GM23338 (cell line): ENCODE measurements at regions not wholly inside any gene's neighbourhood (a gene's known extent, or its start where the extent isn't known, plus 50 kb on each side); places are given as distances from the start of the nearest gene placed in this dataset.
"Not testable (repeated sequence)": the region's sequence is repeated elsewhere in the genome, so short reads cannot be mapped to it uniquely, and the experiment has no call there.

Experiments
- ATAC-seq: fragments of 200-7000 bp; cut with Tn5 transposase; 3 replicates; pipeline ENCODE4 v1.9.1; 2020
- DNase-seq: peaks from one replicate; pipeline ENCODE4 v3.0.0-alpha.2; 2015; ENCODE audit warnings: low spot score
- H2AFZ ChIP-seq: fragments of 200-600 bp; sonication (generic); 2 replicates; pipeline ENCODE4 v1.8.0; 2016; ENCODE audit warnings: antibody characterized with exemption, mild to moderate bottlenecking, moderate library complexity
- H3F3A ChIP-seq: fragments of 200-600 bp; sonication (generic); replicated peaks from 2 replicates; pipeline ENCODE4 v1.8.0; 2017; ENCODE audit warnings: antibody characterized with exemption, mixed run types, low read depth
- H3K27ac ChIP-seq: fragments of 200-600 bp; sonication (generic); 2 replicates; pipeline ENCODE4 v1.6.1; 2016; ENCODE audit warnings: low read depth
- H3K27me3 ChIP-seq: fragments of 200-600 bp; sonication (generic); 2 replicates; pipeline ENCODE4 v1.8.0; 2016; ENCODE audit warnings: mild to moderate bottlenecking, mixed run types, moderate library complexity; ENCODE audit not compliant: insufficient read depth
- H3K36me3 ChIP-seq: fragments of 200-600 bp; sonication (generic); 2 replicates; pipeline ENCODE4 v1.8.0; 2016; ENCODE audit warnings: mild to moderate bottlenecking; ENCODE audit not compliant: insufficient read depth
- H3K4me1 ChIP-seq: fragments of 200-600 bp; sonication (generic); 2 replicates; pipeline ENCODE4 v1.8.0; 2016; ENCODE audit warnings: mild to moderate bottlenecking, moderate library complexity; ENCODE audit not compliant: insufficient read depth
- H3K4me2 ChIP-seq: fragments of 200-600 bp; sonication (generic); 2 replicates; pipeline ENCODE4 v1.7.1; 2017; ENCODE audit warnings: mixed run types
- H3K4me3 ChIP-seq: fragments of 200-600 bp; sonication (generic); 2 replicates; pipeline ENCODE4 v1.6.1; 2016; ENCODE audit warnings: mixed run types
- H3K79me2 ChIP-seq: fragments of 200-600 bp; sonication (generic); replicated peaks from 2 replicates; pipeline ENCODE4 v1.8.0; 2017; ENCODE audit warnings: mild to moderate bottlenecking; ENCODE audit not compliant: insufficient read depth
- H3K9me2 ChIP-seq: fragments of 200-600 bp; sonication (generic); 2 replicates; pipeline ENCODE4 v1.8.0; 2017; ENCODE audit not compliant: insufficient read depth
- H4K20me1 ChIP-seq: fragments of 200-600 bp; sonication (generic); replicated peaks from 2 replicates; pipeline ENCODE4 v1.8.0; 2017; ENCODE audit warnings: mild to moderate bottlenecking; ENCODE audit not compliant: insufficient read depth
- H3K27ac Mint-ChIP-seq: 2 replicates; pipeline ENCODE4 v1.8.0; 2020; ENCODE audit warnings: inconsistent platforms, mild to moderate bottlenecking, moderate library complexity, mixed read lengths
- H3K27me3 Mint-ChIP-seq: 3 replicates; pipeline ENCODE4 v1.8.0; 2022; ENCODE audit warnings: low read depth, mild to moderate bottlenecking, moderate library complexity, mixed read lengths, inconsistent platforms; ENCODE audit not compliant: insufficient read depth, poor library complexity
- H3K36me3 Mint-ChIP-seq: 3 replicates; pipeline ENCODE4 v1.8.0; 2021; ENCODE audit warnings: low read depth, mild to moderate bottlenecking, inconsistent platforms, moderate library complexity, mixed read lengths
- H3K4me1 Mint-ChIP-seq: 3 replicates; pipeline ENCODE4 v1.8.0; 2020; ENCODE audit warnings: mild to moderate bottlenecking, inconsistent platforms, mixed read lengths
- H3K4me3 Mint-ChIP-seq: 3 replicates; pipeline ENCODE4 v1.8.0; 2021; ENCODE audit warnings: moderate library complexity, mild to moderate bottlenecking, inconsistent platforms, mixed read lengths
- H3K9me3 Mint-ChIP-seq: 3 replicates; pipeline ENCODE4 v1.8.0; 2020; ENCODE audit warnings: moderate library complexity, mild to moderate bottlenecking, inconsistent platforms, mixed read lengths
- CREB1 ChIP-seq: fragments of 250-450 bp; sonication (Bioruptor Pico); IDR thresholded peaks from 2 replicates; pipeline ENCODE4 v1.5.0; 2020; ENCODE audit warnings: low read depth, mild to moderate bottlenecking, moderate library complexity
- EZH2 ChIP-seq: fragments of 200-600 bp; sonication (generic); IDR thresholded peaks from one replicate; pipeline ENCODE4 v1.8.0; 2017; ENCODE audit warnings: antibody characterized with exemption, mild to moderate bottlenecking, low read depth; ENCODE audit not compliant: unreplicated experiment
- EZH2phosphoT487 ChIP-seq: fragments of 200-600 bp; sonication (generic); IDR thresholded peaks from one replicate; pipeline ENCODE4 v1.8.1; 2018; ENCODE audit warnings: antibody characterized with exemption; ENCODE audit not compliant: unreplicated experiment
- JUNB ChIP-seq: IDR thresholded peaks from one replicate; pipeline ENCODE4 v1.6.1; 2016; ENCODE audit warnings: antibody characterized with exemption; ENCODE audit not compliant: unreplicated experiment
- NANOG ChIP-seq: IDR thresholded peaks from 2 replicates; pipeline ENCODE4 v1.6.1; 2016; ENCODE audit warnings: antibody characterized with exemption, borderline replicate concordance
- POLR2AphosphoS5 ChIP-seq: IDR thresholded peaks from 2 replicates; pipeline ENCODE4 v1.6.1; 2016; ENCODE audit warnings: antibody characterized with exemption, low read depth
- REST ChIP-seq: IDR thresholded peaks from one replicate; pipeline ENCODE4 v1.6.1; 2018; ENCODE audit warnings: antibody characterized with exemption; ENCODE audit not compliant: unreplicated experiment
- STAT1 ChIP-seq: IDR thresholded peaks from one replicate; pipeline ENCODE4 v1.6.1; 2016; ENCODE audit warnings: antibody characterized with exemption; ENCODE audit not compliant: unreplicated experiment
- ZNF331 ChIP-seq: fragments of 250-450 bp; sonication (Bioruptor Pico); IDR thresholded peaks from 2 replicates; pipeline ENCODE4 v1.5.0; 2020; ENCODE audit warnings: low read depth, mild to moderate bottlenecking, moderate library complexity
- TF ChIP-seq, protein P1 (sequence below), 2 experiments: fragments of 200-600 bp in 1 of 2; sonication (generic) in 1 of 2; conservative IDR thresholded peaks; 2 replicates each; pipeline versions ENCODE4 v1.5.1 to v1.6.1; 2016 to 2017; ENCODE audit warnings: antibody characterized with exemption in 2 of 2, low read depth in 2 of 2, mild to moderate bottlenecking in 2 of 2, moderate library complexity in 1 of 2
- TF ChIP-seq, protein P2 (sequence below): IDR thresholded peaks from 2 replicates; pipeline ENCODE4 v1.6.1; 2016; ENCODE audit warnings: antibody characterized with exemption

DNA sequence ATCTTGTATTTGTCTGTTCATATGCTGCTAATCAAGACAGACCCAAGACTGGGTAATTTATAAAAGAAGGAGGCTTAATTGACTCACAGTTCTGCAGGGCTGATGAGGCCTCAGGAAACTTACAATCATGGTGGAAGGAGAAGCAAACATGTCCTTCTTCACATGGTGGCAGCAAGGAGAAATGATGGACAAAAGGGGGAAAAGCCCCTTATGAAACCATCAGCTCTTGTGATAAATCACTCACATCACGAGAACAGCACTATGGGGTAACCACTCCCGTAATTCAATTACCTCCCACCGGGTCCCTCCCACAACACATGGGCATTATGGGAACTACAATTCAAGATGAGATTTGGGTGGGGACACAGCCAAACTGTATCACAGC is 117.0 kb downstream of the TTC6 start:
- DNase-seq, H3K4me3 Mint-ChIP-seq, H3K4me1 Mint-ChIP-seq, H3K4me1 ChIP-seq, H3K4me3 ChIP-seq, H3K27me3 Mint-ChIP-seq, H3K36me3 ChIP-seq, ATAC-seq, H3K36me3 Mint-ChIP-seq, H3K79me2 ChIP-seq, H3K27ac ChIP-seq, H3F3A ChIP-seq, H4K20me1 ChIP-seq, H3K27ac Mint-ChIP-seq, H2AFZ ChIP-seq, H3K9me3 Mint-ChIP-seq, H3K27me3 ChIP-seq, H3K4me2 ChIP-seq, H3K9me2 ChIP-seq: not testable (repeated sequence)

GRCh38 chr14:37712976-37713431 is 117.6 kb downstream of the TTC6 start:
- TF ChIP-seq, protein P1, sequence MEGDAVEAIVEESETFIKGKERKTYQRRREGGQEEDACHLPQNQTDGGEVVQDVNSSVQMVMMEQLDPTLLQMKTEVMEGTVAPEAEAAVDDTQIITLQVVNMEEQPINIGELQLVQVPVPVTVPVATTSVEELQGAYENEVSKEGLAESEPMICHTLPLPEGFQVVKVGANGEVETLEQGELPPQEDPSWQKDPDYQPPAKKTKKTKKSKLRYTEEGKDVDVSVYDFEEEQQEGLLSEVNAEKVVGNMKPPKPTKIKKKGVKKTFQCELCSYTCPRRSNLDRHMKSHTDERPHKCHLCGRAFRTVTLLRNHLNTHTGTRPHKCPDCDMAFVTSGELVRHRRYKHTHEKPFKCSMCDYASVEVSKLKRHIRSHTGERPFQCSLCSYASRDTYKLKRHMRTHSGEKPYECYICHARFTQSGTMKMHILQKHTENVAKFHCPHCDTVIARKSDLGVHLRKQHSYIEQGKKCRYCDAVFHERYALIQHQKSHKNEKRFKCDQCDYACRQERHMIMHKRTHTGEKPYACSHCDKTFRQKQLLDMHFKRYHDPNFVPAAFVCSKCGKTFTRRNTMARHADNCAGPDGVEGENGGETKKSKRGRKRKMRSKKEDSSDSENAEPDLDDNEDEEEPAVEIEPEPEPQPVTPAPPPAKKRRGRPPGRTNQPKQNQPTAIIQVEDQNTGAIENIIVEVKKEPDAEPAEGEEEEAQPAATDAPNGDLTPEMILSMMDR (conservative IDR thresholded peaks at IDR 0.05; ENCODE audit: low read depth in 2 of 2), result no peak
- peaks cover 8% of the 10 kb centered on the region for H3K4me1 Mint-ChIP-seq
- no peaks in the 10 kb centered on the region for H3K36me3 ChIP-seq

GRCh38 chr14:37720131-37720530 is 124.7 kb downstream of the TTC6 start:
- no peaks in the 10 kb centered on the region for H3K27me3 Mint-ChIP-seq
- no peak for TF ChIP-seq ZNF331 (CRISPR knock-in tag)
- no peak for TF ChIP-seq JUNB
- TF ChIP-seq EZH2phosphoT487, result no peak
- TF ChIP-seq EZH2, result no peak
- TF ChIP-seq REST, result no peak
- TF ChIP-seq CREB1 (CRISPR knock-in tag), result no peak
- TF ChIP-seq, protein P1 (conservative IDR thresholded peaks at IDR 0.05; ENCODE audit: low read depth in 2 of 2), result no peak
- TF ChIP-seq STAT1, result no peak
- TF ChIP-seq NANOG, result no peak
- TF ChIP-seq, protein P2, sequence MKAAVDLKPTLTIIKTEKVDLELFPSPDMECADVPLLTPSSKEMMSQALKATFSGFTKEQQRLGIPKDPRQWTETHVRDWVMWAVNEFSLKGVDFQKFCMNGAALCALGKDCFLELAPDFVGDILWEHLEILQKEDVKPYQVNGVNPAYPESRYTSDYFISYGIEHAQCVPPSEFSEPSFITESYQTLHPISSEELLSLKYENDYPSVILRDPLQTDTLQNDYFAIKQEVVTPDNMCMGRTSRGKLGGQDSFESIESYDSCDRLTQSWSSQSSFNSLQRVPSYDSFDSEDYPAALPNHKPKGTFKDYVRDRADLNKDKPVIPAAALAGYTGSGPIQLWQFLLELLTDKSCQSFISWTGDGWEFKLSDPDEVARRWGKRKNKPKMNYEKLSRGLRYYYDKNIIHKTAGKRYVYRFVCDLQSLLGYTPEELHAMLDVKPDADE, result no peak
- TF ChIP-seq POLR2AphosphoS5, result no peak

More at GRCh38 chr14:37712976-37713431, 117.6 kb downstream of the TTC6 start:
- no peaks in the 10 kb centered on the region for H3K36me3 Mint-ChIP-seq
- Histone ChIP-seq H2AFZ (no peak overlapping the region), H3K79me2 (no peaks in the 10 kb centered on the region), H3K27me3 (no peaks in the 10 kb centered on the region), H3K4me2 (no peak overlapping the region), H3K4me1 (peaks cover 5% of the 10 kb centered on the region; the same call in 1 of the 2 replicates), H3K9me2 (no peaks in the 10 kb centered on the region; the same call in 1 of the 2 replicates), H3F3A (no peaks in the 10 kb centered on the region), H3K4me3 (no peak overlapping the region), H4K20me1 (no peaks in the 10 kb centered on the region), H3K27ac (no peak overlapping the region)
- ATAC-seq, result no peak
- no peak overlapping the region for H3K27ac Mint-ChIP-seq
- DNase-seq, result no peak
- H3K4me3 Mint-ChIP-seq, result no peak overlapping the region
- H3K27me3 Mint-ChIP-seq, result no peaks in the 10 kb centered on the region
- no peaks in the 10 kb centered on the region for H3K9me3 Mint-ChIP-seq

More at GRCh38 chr14:37720131-37720530, 124.7 kb downstream of the TTC6 start:
- no peak overlapping the region for H2AFZ ChIP-seq
- H3K9me3 Mint-ChIP-seq, result no peaks in the 10 kb centered on the region
- no peak for DNase-seq
- no peaks in the 10 kb centered on the region for H3F3A ChIP-seq
- H3K4me1 Mint-ChIP-seq, result no peaks in the 10 kb centered on the region
- no peaks in the 10 kb centered on the region for H3K9me2 ChIP-seq
- no peak overlapping the region for H3K4me2 ChIP-seq
- H3K4me3 ChIP-seq, result no peak overlapping the region
- no peaks in the 10 kb centered on the region for H4K20me1 ChIP-seq
- no peak overlapping the region for H3K27ac Mint-ChIP-seq
- H3K79me2 ChIP-seq, result no peaks in the 10 kb centered on the region
- no peaks in the 10 kb centered on the region for H3K36me3 ChIP-seq
- H3K36me3 Mint-ChIP-seq, result no peaks in the 10 kb centered on the region
- no peaks in the 10 kb centered on the region for H3K27me3 ChIP-seq
- H3K4me3 Mint-ChIP-seq, result no peak overlapping the region
- no peak overlapping the region for H3K27ac ChIP-seq
- ATAC-seq, result no peak
- no peaks in the 10 kb centered on the region for H3K4me1 ChIP-seq
